Neural cell (in vitro differentiated cells): ENCODE measurements at regions not wholly inside any gene's neighbourhood (a gene's known extent, or its start where the extent isn't known, plus 50 kb on each side); places are given as distances from the start of the nearest gene placed in this dataset.

ENCODE experiments used
- H2AFZ ChIP-seq: fragments of 200-600, 300-800 bp; sonication (generic), shearing (Covaris generic); 2 replicates; pipeline ENCODE4 v1.6.0; 2014; ENCODE audit warnings: low read depth, mild to moderate bottlenecking, antibody characterized with exemption, low read length, moderate library complexity
- H3F3A ChIP-seq: fragments of 200-600 bp; shearing (Covaris generic); 2 replicates; pipeline ENCODE4 v1.6.1; 2016; ENCODE audit warnings: mild to moderate bottlenecking, moderate library complexity, mixed read lengths, antibody characterized with exemption, low read length; ENCODE audit not compliant: insufficient read depth, poor library complexity, severe bottlenecking
- H3K27ac ChIP-seq: fragments of 200-600, 300-800 bp; sonication (generic), shearing (Covaris generic); 2 replicates; pipeline ENCODE4 v1.5.1; 2014; ENCODE audit warnings: mild to moderate bottlenecking, low read length, moderate library complexity
- H3K27me3 ChIP-seq: fragments of 300-800, 200-600 bp; sonication (generic), shearing (Covaris generic); 2 replicates; pipeline ENCODE4 v1.6.0; 2014; ENCODE audit warnings: mild to moderate bottlenecking, low read depth, low read length, moderate library complexity; ENCODE audit not compliant: insufficient read depth
- H3K36me3 ChIP-seq: fragments of 300-800, 200-600 bp; sonication (generic), shearing (Covaris generic); 2 replicates; pipeline ENCODE4 v1.5.1; 2014; ENCODE audit warnings: mild to moderate bottlenecking, antibody characterized with exemption, low read length, moderate library complexity; ENCODE audit not compliant: insufficient read depth
- H3K4me2 ChIP-seq: fragments of 300-800, 200-600 bp; sonication (generic), shearing (Covaris generic); 2 replicates; pipeline ENCODE4 v1.6.0; 2014; ENCODE audit warnings: mild to moderate bottlenecking, low read length
- H3K4me3 ChIP-seq: fragments of 300-800, 200-600 bp; sonication (generic), shearing (Covaris generic); 2 replicates; pipeline ENCODE4 v1.5.1; 2014; ENCODE audit warnings: mild to moderate bottlenecking, low read length, moderate library complexity
- H3K79me2 ChIP-seq: fragments of 200-600 bp; shearing (Covaris generic); replicated peaks from 2 replicates; pipeline ENCODE4 v1.6.0; 2014; ENCODE audit warnings: mild to moderate bottlenecking, low read length, moderate library complexity; ENCODE audit not compliant: insufficient read depth
- H3K9ac ChIP-seq: fragments of 300-800, 200-600 bp; sonication (generic), shearing (Covaris generic); 2 replicates; pipeline ENCODE4 v1.6.1; 2016; ENCODE audit warnings: mild to moderate bottlenecking, low read length, mixed read lengths
- H3K9me2 ChIP-seq: fragments of 200-600 bp; shearing (Covaris generic); 2 replicates; pipeline ENCODE4 v1.6.1; 2016; ENCODE audit warnings: mild to moderate bottlenecking, low read length, mixed read lengths; ENCODE audit not compliant: insufficient read depth
- H3K9me3 ChIP-seq: fragments of 200-600, 300-800 bp; sonication (generic), shearing (Covaris generic); 2 replicates; pipeline ENCODE4 v1.6.1; 2016; ENCODE audit warnings: mild to moderate bottlenecking, mixed run types, low read length, moderate library complexity, mixed read lengths
- H4K20me1 ChIP-seq: fragments of 200-600 bp; shearing (Covaris generic); 2 replicates; pipeline ENCODE4 v1.6.1; 2016; ENCODE audit warnings: mild to moderate bottlenecking, mixed run types; ENCODE audit not compliant: insufficient read depth
- EP300 ChIP-seq: fragments of 450-650 bp; conservative IDR thresholded peaks from 2 replicates; pipeline ENCODE4 v1.6.1; 2014; ENCODE audit warnings: antibody characterized with exemption, mild to moderate bottlenecking, moderate library complexity; ENCODE audit not compliant: poor library complexity, severe bottlenecking
- EZH2 ChIP-seq: fragments of 200-600, 300-800 bp; shearing (Covaris generic), sonication (generic); IDR thresholded peaks from 2 replicates; pipeline ENCODE4 v1.6.1; 2014; ENCODE audit warnings: antibody characterized with exemption, low read length, borderline replicate concordance, mild to moderate bottlenecking; ENCODE audit not compliant: insufficient read depth, poor library complexity, severe bottlenecking
- MXI1 ChIP-seq: fragments of 450-650 bp; conservative IDR thresholded peaks from 2 replicates; pipeline ENCODE4 v1.6.1; 2014; ENCODE audit warnings: antibody characterized with exemption, mild to moderate bottlenecking; ENCODE audit not compliant: poor library complexity, severe bottlenecking
- POLR2AphosphoS5 ChIP-seq: IDR thresholded peaks from 2 replicates; pipeline ENCODE4 v1.6.1; 2012
- RAD21 ChIP-seq: fragments of 450-650 bp; conservative IDR thresholded peaks from 2 replicates; pipeline ENCODE4 v1.6.1; 2014; ENCODE audit warnings: antibody characterized with exemption, mild to moderate bottlenecking, moderate library complexity
- SMC3 ChIP-seq: fragments of 450-650 bp; conservative IDR thresholded peaks from 2 replicates; pipeline ENCODE4 v1.6.1; 2014; ENCODE audit warnings: antibody characterized with exemption, mild to moderate bottlenecking, moderate library complexity; ENCODE audit not compliant: poor library complexity
- TAF1 ChIP-seq: IDR thresholded peaks from 2 replicates; pipeline ENCODE4 v1.6.1; 2012; ENCODE audit warnings: low read depth
- TF ChIP-seq, protein P1 (sequence below): IDR thresholded peaks from 2 replicates; pipeline ENCODE4 v1.6.1; 2012; ENCODE audit warnings: borderline replicate concordance
- TF ChIP-seq, protein P2 (sequence below): fragments of 450-650 bp; IDR thresholded peaks from 2 replicates; pipeline ENCODE4 v1.5.1; 2014; ENCODE audit warnings: antibody characterized with exemption, mild to moderate bottlenecking, moderate library complexity; ENCODE audit not compliant: poor library complexity, severe bottlenecking

DNA sequence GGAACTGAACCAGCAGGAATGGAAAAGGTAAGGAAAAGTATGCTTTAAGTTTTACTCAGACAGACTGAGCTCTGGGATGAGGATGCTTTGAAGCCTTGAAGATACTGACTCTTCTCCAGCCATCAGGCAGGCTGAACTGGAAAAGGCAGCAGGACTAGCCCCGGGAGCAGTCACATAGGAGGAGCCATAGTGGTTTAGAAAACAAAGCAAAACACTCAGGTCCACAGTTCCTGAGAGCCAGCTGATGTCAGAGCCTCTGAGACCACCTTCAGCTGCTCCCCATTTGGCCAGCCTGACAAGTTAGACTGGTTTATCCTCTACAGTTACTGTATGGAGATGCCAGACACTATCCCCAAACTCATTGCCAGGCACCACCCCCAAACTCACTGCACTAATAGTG lies 167.9 kb upstream of the CPEB2 start:
- H3K27me3 ChIP-seq = no peaks in the 10 kb centered on the region
- no peaks in the 10 kb centered on the region for H3K36me3 ChIP-seq
- H3K4me3 ChIP-seq = no peak overlapping the region
- H3K9me3 ChIP-seq = peaks cover 7% of the 10 kb centered on the region
- H3F3A ChIP-seq = no peaks in the 10 kb centered on the region
- H4K20me1 ChIP-seq = no peaks in the 10 kb centered on the region
- no peaks in the 10 kb centered on the region for H3K79me2 ChIP-seq
- H3K9ac ChIP-seq = no peak overlapping the region
- H3K9me2 ChIP-seq = no peaks in the 10 kb centered on the region
- H2AFZ ChIP-seq = no peak overlapping the region
- H3K4me2 ChIP-seq = no peak overlapping the region
- TF ChIP-seq POLR2AphosphoS5 (no peak), SMC3 (no peak), RAD21 (no peak), MXI1 (no peak), TAF1 (no peak), EP300 (no peak), EZH2 (no peak)
- TF ChIP-seq, protein P1, sequence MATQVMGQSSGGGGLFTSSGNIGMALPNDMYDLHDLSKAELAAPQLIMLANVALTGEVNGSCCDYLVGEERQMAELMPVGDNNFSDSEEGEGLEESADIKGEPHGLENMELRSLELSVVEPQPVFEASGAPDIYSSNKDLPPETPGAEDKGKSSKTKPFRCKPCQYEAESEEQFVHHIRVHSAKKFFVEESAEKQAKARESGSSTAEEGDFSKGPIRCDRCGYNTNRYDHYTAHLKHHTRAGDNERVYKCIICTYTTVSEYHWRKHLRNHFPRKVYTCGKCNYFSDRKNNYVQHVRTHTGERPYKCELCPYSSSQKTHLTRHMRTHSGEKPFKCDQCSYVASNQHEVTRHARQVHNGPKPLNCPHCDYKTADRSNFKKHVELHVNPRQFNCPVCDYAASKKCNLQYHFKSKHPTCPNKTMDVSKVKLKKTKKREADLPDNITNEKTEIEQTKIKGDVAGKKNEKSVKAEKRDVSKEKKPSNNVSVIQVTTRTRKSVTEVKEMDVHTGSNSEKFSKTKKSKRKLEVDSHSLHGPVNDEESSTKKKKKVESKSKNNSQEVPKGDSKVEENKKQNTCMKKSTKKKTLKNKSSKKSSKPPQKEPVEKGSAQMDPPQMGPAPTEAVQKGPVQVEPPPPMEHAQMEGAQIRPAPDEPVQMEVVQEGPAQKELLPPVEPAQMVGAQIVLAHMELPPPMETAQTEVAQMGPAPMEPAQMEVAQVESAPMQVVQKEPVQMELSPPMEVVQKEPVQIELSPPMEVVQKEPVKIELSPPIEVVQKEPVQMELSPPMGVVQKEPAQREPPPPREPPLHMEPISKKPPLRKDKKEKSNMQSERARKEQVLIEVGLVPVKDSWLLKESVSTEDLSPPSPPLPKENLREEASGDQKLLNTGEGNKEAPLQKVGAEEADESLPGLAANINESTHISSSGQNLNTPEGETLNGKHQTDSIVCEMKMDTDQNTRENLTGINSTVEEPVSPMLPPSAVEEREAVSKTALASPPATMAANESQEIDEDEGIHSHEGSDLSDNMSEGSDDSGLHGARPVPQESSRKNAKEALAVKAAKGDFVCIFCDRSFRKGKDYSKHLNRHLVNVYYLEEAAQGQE = no peak
- TF ChIP-seq, protein P2, sequence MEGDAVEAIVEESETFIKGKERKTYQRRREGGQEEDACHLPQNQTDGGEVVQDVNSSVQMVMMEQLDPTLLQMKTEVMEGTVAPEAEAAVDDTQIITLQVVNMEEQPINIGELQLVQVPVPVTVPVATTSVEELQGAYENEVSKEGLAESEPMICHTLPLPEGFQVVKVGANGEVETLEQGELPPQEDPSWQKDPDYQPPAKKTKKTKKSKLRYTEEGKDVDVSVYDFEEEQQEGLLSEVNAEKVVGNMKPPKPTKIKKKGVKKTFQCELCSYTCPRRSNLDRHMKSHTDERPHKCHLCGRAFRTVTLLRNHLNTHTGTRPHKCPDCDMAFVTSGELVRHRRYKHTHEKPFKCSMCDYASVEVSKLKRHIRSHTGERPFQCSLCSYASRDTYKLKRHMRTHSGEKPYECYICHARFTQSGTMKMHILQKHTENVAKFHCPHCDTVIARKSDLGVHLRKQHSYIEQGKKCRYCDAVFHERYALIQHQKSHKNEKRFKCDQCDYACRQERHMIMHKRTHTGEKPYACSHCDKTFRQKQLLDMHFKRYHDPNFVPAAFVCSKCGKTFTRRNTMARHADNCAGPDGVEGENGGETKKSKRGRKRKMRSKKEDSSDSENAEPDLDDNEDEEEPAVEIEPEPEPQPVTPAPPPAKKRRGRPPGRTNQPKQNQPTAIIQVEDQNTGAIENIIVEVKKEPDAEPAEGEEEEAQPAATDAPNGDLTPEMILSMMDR = no peak
- H3K27ac ChIP-seq = no peak overlapping the region

DNA sequence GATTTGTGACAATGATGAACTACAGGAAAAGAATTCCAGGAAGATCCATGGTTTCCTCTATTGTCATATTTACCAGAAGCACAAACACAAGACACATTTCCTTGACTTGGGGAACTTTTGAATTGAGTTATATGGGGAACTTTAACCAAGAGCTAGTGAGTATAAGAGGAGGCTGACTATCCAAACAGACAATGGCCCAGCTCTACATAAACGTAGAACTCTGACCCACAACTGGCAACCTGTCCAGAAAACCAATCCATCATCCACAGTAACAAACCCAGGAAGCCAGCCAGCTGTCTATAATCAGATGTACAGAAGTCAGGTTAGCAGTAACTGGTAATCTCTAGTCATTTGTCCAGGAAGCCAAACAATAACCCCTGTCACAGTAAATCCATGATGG lies 167.0 kb upstream of the CPEB2 start:
- H3K9ac ChIP-seq = no peak overlapping the region
- H3F3A ChIP-seq = no peaks in the 10 kb centered on the region
- TF ChIP-seq, protein P2 = no peak
- TF ChIP-seq TAF1 = no peak
- no peak for TF ChIP-seq RAD21
- TF ChIP-seq EZH2 = no peak
- TF ChIP-seq, protein P1 = no peak
- TF ChIP-seq MXI1 = no peak
- no peak for TF ChIP-seq EP300
- TF ChIP-seq POLR2AphosphoS5 = no peak
- no peak for TF ChIP-seq SMC3
- no peaks in the 10 kb centered on the region for H3K36me3 ChIP-seq
- no peak overlapping the region for H3K4me2 ChIP-seq
- H3K4me3 ChIP-seq = no peak overlapping the region
- H2AFZ ChIP-seq = no peak overlapping the region
- H3K27me3 ChIP-seq = no peaks in the 10 kb centered on the region
- no peak overlapping the region for H3K27ac ChIP-seq
- H3K79me2 ChIP-seq = no peaks in the 10 kb centered on the region
- H3K9me2 ChIP-seq = no peaks in the 10 kb centered on the region
- H3K9me3 ChIP-seq = peaks cover 7% of the 10 kb centered on the region
- no peaks in the 10 kb centered on the region for H4K20me1 ChIP-seq
